Stimulated activated CD4-positive, alpha-beta T cell treated with anti-CD3 and anti-CD28 coated beads, Interleukin-12 subunit alpha, Interleukin-12 subunit beta, amount 100 ng/mL, for 48 hours (primary cell): ENCODE measurements at regions not wholly inside any gene's neighbourhood (a gene's known extent, or its start where the extent isn't known, plus 50 kb on each side); places are given as distances from the start of the nearest gene placed in this dataset.
"Not testable (repeated sequence)": the region's sequence is repeated elsewhere in the genome, so short reads cannot be mapped to it uniquely, and the experiment has no call there.

Experiments used
- DNase-seq, 3 donors: peaks; one replicate each; pipeline ENCODE4 v3.0.0-alpha.2; 2020; ENCODE audit warnings: low read depth in 2 of 3, low spot score in 1 of 3

DNA sequence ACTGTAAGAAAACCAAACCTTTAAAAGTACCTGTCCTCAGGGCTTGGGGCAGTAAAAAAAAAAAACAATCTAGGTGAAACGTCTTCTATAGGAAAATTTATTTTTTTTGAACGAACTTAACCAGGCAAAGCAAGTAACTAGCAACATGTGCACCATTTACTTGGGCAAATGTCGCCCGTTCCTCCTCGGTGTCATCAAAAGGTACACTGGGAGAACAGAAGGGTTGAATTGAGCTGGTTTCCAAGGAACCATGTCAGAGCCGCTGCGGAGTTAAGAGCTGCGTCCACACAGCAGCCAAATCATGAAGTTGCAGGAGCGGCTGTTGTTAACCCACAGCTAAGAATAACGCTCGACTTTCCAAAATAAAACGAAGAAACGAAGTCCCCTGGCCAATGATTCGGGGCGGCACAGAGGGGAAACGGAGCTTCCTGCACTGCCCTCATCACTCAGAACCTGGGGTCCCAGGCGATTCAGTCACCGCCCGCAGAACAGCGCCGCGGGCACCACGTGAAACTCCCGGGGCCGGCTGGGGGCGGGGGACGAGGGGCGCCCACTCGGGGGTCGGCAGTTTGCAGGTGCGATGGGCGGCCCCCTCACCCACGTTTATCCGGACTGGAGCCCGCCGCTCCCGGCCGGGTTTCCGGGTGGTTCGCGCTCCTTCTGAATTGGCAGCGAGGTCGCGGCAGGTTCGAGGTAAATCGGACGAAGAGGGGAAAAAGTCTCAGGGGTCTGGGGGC lies 53.6 kb upstream of the PLGLB1 start:
- DNase-seq: peak in 2 of 3 donors; percentile 1 to 8

DNA sequence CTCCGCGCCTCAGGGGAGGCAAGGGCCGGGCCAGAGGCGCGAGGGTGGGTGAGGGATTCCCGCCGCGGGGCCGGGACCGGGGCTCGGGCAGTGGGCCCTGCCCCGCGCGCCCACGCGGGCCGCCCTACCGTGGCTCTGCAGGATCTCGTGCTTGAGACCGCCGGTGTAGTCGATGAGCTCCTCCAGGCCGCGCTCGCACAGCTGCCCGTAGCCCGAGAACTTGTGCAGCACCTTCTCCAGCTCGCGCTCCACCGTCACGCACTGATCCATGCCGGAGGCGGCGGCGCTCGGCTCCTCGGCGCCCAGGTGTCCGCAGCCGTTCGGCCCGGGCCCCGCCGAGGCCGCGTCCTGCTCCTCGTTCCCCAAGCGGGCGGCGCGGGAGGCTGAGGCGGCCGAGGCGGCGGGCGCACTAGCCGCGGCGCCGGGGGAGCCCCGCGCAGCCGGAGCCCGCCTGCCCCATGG lies 54.2 kb upstream of the PLGLB1 start:
- DNase-seq: peak; percentile 24 to 41 (median 33)

DNA sequence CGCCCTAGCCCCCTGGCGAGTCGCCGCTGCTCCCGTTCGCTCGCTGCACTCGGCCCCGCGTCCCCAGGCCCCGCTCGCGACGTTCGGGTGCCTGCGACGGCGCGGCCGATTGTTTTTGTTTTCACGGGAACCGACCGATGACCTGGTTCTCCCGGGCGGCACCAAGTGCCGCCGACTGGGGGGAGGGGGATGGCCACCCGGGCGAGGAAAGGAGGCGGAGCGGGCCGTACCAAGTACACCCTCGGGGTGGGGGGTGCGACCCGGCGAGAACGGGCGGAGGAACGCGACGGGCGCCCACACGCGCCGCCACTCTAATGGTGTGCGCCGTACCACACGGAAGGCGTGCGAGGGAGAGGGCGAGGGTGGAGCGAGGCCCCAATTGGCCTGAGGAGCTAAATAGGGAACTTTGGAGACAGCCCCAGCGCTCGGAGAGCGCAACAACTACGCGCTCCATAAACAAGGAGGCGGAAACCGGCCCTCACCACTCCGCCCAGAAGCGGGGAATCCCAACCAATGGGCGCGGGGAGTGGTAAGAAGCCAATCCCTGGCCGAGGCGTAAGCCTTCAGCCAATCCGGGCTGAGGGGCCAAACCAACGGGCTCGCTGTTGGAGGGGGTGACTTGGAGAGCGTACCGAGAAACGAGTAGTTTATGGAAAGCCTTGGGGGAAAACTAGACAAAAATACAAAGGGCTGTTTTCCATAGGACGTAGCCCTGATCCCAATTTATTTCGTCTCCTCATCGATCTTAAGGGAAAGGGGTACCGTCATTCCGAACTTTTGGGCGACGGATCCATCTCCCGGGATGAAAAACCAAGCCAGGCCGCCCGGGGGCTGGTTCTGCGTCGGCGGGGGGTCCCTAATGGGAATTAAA lies 54.8 kb upstream of the PLGLB1 start:
- DNase-seq: peak; percentile 77 to 90 (median 88)

DNA sequence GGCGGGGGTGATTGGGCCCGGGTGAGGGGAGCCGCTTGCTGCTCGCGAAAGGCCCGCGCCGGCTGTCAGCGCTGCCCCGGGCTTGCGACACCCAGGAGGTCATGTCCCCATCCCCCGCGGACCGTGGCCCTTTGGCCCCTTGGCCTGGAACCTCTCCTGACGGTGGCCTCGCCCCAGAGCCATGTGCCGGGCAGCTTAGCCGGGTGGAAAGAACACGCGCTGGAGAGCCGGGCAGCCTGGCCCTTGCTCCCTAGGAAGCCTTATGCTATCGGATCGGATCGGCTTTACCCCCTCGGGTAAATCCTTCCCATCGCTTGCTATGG lies 55.4 kb upstream of the PLGLB1 start:
- DNase-seq: not testable (repeated sequence)

DNA sequence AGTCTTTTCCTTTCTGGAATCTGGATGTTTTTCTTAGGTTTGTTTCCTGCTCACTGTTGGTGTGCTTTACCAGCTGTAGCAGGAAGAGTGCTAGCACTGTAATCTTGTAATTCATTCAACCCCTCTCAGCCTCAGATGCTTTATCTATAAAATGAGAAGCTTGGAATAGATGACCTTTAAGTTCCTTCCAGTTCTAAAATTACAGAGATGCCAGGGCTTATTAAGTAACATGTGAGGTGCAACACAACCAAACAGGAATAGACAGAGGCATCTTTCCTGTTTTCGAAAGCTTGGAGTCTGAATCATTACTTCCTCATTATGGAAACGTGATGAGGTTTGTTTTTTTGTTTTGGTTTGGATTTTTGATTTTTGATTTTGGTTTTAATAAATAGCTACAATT lies 60.1 kb upstream of the PLGLB1 start:
- DNase-seq: not testable (repeated sequence)

DNA sequence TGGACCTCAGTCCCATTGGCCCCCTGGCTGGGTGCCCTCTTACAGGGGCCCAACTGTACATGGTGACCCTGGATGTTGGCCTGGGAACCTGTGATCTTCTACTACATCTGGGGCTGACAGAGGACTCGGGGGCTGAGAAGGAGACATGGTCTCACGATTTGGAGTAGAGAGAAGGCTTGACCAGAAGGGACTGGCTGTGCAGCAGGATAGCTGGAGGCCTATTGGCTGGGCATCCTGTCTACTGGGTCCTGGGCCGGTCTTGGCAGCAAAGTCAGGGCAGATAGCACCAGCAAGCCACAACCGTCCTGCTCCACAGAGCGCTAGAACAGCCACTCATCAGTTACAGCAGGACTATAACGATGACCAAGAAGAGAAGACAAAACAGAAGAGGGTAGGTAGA lies 66.4 kb upstream of the PLGLB1 start:
- not testable (repeated sequence) for DNase-seq

DNA sequence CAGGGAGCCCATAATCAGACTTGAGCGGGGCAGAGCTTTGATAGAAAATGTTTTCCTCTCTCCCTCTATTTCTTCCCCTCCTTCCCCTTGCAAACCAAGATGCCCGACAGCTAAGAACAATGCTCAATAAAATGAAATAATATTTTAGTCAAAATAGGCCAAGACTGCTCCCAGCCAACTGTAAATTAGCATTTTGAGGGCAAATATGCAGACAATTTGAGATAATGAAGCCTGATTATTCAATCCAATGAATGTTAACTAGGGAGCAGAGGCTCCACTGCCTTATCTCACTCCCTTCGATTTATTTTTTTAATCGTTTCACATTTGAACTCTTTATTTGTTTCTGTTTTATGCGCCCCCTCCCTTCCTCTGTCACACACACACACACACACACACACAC lies 67.8 kb upstream of the PLGLB1 start:
- DNase-seq: not testable (repeated sequence)

DNA sequence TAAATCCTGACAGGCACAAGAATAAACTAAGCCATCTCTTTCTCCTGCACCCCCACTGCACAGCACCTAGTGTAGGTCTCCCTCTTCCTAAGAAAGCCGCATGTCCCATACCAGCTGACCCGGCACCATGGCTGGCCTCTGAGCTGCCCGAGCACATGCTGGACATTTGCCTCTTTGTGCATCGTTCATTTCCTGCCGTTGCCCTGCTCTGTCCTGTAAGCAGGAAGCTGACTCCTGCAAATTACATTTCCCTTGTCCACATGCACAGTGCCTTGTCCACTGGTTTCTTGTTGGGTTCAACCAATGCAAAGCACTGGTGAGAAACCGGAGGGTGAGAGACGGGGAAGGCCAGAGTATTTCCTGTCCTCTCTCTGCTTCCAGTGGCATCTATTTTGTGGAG lies 71.6 kb upstream of the PLGLB1 start:
- DNase-seq: not testable (repeated sequence)

DNA sequence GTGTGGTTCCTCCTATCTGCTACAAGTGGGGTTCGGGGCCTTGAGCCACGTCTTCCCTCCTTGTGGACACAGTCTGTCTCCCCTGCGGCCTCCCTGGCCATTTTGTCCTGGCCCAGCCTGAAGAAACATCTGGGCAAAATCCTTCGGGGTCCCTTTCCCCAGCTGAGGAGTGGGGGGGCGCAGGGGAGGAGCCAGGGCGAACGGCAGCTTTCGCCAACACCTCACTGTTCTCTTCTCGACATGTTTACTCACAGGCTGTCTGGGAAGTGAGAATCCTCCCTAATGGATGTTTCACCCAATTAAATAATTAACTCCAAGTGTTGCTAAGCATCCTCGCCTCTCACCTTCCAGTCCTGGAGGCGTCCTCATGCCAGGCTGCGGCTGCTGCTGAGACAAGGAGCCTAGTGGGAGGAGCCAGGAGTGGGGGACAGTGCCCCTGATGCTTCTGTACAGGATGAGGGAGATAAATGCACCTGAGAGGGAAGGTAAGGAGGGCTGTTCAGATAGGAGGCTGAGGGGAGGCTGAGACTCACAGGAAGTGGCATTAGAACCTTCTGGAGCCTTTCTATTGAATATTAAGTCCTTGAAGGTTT lies 72.4 kb upstream of the PLGLB1 start:
- DNase-seq: not testable (repeated sequence)

DNA sequence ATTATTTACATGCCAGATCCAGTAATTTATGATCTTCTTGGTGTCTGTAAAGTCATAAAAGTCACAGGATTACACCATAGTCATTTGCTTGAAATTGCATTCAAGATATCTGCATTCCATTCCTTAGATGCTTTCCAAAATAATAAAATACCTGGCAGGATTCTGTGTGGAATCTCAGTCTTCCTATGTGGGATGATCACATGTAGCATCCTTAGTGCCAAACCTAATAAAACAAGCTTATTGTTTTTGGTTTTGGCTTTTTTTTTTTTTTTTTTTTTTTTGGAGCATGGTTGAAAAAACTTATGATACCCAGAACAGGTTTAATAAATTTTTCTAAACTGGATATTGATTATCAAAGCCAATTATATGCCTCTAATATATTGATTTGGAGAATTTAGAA lies 74.2 kb upstream of the PLGLB1 start:
- DNase-seq: not testable (repeated sequence)

DNA sequence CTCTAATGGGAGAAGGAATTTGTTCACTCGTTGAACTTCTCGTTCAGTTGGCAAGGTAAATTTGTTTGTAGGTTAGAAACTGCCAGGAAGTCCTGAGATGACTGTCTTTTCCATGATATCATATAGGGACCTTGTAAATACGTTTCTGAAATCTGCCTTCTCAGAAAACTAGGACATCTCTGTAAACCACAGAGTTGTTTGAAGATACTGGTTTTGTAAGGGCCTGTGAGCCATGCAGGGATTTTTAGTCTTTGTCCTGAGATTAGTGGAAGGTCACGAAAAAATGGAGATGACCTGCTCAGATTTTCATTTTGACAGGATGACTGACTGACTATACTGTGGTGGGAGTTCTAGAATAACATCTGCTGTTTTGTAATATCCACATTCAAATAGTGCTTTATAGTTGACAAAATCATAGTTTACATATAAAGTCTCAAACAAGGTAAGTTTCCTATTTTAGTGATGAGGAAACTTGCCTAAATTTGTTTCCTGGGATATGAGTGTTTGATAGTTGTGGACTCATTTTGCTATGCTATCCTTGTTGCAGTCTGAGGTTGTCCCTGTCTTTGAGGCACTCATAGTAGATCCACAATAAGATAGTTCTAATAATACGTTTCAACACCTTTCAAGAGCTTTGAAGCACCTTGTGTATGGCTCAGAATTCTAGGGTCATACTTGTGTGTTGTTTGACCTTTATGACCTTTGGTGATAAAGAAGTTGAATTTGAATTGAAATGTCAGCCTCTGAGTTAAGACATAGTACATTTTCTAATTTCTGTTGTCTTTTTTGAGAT lies 107.3 kb upstream of the PLGLB1 start:
- DNase-seq: peak in 1 of 3 donors; percentile 1

DNA sequence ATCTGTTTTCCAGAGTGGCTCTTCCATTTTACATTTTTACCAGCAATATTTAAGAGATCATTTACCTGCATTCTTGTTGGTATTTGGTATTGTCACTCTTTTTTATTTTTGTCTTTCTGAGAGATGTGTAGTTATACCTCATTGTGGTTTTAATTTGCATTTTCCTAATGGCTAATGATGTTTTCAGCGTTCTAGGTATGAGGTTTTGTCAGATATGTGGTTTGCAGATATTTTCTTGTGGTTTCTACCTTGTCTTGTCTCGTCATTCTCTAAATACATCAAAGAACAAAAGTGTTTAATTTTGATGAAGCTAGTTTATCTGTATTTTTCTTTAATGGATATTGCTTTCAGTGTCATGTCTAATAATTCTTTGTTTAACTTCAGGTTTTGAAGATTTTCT lies 110.9 kb upstream of the PLGLB1 start:
- DNase-seq: not testable (repeated sequence)

DNA sequence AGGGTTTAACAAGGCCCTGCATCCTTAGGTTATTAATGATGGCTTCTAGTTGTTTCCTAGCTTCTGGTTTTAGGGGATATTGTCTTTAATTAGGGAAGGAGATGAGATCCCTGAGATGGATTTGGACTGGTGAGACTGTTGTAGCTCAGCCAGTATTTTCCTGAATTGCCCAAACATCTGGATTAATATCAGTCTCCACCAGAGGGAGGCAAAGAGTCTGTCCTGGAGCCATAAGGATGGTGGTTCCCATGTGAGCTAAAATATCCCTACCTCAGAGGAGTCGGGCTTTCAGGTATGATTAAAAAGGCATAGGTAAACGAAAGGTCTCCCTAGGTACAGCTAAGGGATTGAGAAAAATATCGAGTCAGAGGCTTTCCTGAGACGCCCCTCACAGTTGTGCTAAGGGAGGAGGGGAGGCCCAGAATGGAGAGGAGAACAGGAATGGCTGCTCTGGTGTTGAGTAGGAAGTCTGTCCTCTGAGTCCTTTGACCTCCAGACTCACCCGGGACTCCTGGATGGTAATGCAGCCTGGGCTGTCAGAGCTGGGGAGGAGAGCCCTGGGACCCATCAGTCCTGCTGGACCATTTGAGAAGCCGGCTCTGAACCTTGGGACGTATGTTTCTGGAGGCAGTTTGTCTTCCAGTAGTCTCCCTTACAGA lies 130.3 kb upstream of the PLGLB1 start:
- not testable (repeated sequence) for DNase-seq

DNA sequence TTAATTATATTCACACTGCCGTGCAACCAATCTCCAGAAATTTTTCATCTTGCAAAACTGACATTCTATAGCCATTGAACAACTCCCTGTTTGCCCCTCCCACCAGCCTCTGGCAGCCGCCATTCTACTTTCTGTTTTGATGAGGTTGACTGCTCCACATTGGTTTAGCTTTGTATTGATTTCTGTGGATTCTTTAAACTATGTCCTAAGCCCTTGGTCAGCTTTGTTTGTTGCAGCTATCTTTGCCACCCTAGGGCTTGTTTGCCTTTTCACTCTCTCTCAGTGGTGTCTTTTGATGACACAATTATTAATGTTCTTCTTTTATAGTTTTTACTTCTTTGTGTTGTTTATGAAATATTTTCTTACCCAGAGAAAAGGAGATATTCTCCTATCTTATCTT lies 152.8 kb upstream of the PLGLB1 start:
- not testable (repeated sequence) for DNase-seq

DNA sequence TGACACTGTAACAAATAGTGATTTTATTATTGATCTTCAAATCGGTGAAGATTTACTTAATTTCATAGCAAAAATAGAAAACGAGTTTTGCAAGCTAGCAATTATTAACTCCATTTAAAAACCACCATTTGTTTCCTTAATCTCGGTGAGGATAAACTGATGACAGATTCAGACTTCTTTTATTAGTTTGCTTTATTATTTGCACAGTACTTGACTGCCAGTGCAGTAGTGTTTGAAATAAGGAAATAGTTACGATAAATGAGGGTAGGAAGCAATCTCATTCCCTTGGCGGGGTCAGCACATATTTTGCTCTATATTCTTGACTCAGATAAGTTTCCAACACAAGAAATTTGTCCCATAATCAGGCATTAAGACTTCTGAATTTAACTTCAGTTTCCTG lies 161.7 kb upstream of the PLGLB1 start:
- not testable (repeated sequence) for DNase-seq

DNA sequence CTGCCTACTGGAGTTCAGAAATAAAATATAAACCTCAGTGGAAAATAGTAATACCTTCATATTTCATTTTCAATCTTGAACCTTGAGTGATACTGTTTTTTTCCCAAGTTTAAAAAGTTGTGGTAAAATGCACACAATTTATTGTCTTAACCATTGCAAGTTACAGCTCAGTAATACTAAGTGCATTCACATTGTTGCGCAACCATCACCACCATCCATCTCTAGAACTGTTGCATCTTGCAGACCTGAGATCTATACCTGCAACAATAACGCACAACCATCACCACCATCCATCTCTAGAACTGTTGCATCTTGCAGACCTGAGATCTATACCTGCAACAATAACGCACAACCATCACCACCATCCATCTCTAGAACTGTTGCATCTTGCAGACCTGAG lies 162.6 kb upstream of the PLGLB1 start:
- DNase-seq: not testable (repeated sequence)

DNA sequence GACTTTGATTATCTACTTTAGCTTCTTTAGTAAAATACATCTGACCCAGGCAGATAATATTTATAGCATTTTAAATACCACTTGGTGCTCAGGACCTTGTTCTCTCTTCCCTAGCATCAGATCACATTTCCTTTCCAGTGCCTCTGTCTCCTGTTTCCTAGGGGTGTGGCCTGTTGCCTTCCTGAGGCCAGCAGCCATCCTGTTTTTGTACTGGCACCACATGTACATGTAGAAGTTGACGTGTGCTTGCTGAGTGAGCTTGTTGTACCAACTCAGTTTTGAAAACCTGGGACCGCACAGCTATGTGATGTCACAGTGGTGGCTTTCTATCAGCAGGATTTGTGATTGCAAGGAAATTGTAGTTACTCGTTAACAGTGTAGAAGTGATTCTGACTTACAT lies 167.6 kb upstream of the PLGLB1 start:
- DNase-seq: not testable (repeated sequence)

DNA sequence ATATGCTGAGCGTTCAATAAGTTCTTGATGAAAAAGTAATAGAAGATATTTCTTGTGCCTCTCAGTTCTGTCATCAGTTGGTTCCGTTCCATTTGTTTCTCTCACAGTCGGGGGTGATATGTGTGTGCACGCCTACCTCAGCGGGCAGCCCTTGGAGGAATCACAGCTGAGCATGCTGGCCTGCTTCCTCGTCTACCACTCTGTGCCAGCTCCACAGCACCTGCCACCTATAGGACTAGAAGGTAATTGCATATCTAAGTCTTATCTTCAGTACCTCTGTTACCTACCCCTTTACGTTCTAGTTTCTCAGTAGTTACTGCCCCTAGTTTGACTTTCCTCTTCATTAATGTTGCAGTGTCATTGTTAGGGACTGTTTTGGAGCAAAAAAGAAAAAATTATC lies 171.7 kb upstream of the PLGLB1 start:
- not testable (repeated sequence) for DNase-seq

DNA sequence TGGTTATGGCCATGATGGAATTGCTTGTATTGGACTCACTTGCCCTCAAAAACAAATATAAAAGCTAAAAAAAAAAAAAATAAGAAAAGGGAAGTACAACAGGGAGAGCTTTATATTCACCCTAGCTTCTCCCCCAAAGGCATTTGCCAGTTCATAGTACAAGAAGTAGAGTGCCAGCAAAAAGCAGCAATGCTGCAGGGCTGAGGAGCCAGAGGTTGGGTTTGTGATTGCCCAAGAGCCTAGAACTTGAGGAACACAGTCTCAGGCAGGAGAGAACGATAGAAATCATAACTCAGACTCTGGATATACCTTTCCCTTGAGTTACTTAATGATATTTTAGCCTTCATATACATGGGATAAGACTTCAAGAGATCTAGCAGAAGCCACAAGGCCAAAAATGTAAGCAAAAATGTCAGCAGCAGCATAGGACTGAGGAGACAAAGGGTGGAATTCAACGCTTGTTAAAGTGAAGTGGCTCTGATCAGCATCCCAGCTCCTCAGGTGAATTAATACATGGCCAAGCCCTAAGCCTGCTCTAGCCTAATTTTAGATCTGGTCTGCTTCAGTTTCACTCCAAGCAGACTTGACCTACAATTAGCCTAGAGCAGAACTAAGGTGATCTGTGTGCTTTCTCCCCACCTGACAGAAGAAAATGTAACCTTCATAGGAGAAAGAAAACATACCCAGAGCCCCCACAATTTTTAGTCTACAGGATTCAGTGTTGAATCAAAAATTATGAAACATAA lies 172.8 kb upstream of the PLGLB1 start:
- DNase-seq: not testable (repeated sequence)
